ENCODE measurements at regions not wholly inside any gene's neighbourhood (a gene's known extent, or its start where the extent isn't known, plus 50 kb on each side); places are given as distances from the start of the nearest gene placed in this dataset.

DNA sequence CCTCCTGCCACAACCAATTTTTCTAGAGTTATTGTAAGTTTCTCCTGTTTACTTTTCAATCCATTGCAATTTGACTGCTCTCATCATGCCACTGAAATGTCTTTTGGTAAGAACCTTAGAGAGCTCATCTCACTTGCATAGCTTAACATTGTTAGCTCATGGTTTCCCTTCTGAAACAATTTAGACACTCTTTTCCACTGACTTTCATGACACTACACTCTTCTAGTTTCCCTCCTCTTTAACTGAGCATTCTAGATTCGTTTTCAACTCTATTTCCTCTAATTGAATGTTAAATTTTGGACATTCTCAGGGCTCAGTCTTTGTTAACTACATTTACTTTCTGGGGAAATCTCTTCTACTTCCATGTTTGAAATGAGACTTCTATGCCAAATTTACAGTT, 369.1 kb downstream of the JRKL start:
- ATAC-seq: no peak
- no peak for DNase-seq
- no peak overlapping the region for H3K27ac ChIP-seq

DNA sequence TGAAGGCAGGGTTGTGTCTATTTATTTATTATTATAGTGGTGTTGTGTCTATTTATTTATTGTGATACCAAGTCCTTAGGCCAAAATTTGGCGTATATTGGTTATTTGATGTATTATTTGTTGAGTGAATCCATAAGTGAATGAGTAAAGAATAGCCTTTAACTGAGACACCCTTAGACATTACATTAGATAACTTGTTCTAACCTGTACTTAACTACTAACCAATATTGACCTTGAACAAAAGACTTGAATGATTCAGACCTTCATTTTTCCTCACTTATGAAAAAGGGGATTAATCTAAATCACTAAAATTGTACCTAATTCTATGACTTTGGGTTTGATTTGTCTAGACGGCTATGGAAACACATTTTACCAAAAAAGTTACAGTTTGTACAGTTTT, 370.5 kb downstream of the JRKL start:
- ATAC-seq (no peak), DNase-seq (no peak)
- Histone ChIP-seq H3K27ac (no peak overlapping the region), H3K4me3 (no peak overlapping the region), H3K27me3 (ENCODE audit: low read depth) (no peaks in the 10 kb centered on the region), H3K9me3 (no peaks in the 10 kb centered on the region), H3K4me1 (no peaks in the 10 kb centered on the region), H3K36me3 (no peaks in the 10 kb centered on the region)
- intact Hi-C loops (cut with DNase I): no loop called here
- TF ChIP-seq, protein P1, sequence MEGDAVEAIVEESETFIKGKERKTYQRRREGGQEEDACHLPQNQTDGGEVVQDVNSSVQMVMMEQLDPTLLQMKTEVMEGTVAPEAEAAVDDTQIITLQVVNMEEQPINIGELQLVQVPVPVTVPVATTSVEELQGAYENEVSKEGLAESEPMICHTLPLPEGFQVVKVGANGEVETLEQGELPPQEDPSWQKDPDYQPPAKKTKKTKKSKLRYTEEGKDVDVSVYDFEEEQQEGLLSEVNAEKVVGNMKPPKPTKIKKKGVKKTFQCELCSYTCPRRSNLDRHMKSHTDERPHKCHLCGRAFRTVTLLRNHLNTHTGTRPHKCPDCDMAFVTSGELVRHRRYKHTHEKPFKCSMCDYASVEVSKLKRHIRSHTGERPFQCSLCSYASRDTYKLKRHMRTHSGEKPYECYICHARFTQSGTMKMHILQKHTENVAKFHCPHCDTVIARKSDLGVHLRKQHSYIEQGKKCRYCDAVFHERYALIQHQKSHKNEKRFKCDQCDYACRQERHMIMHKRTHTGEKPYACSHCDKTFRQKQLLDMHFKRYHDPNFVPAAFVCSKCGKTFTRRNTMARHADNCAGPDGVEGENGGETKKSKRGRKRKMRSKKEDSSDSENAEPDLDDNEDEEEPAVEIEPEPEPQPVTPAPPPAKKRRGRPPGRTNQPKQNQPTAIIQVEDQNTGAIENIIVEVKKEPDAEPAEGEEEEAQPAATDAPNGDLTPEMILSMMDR (IDR thresholded peaks at IDR 0.05): no peak

More for the DNA sequence above, 369.1 kb downstream of the JRKL start:
- no peaks in the 10 kb centered on the region for H3K36me3 ChIP-seq
- intact Hi-C loops (cut with DNase I): no loop called here
- TF ChIP-seq, protein P1 (IDR thresholded peaks at IDR 0.05): no peak
- H3K9me3 ChIP-seq: no peaks in the 10 kb centered on the region
- H3K4me1 ChIP-seq: no peaks in the 10 kb centered on the region
- H3K4me3 ChIP-seq: no peak overlapping the region
- H3K27me3 ChIP-seq (ENCODE audit: low read depth): no peaks in the 10 kb centered on the region

DNA sequence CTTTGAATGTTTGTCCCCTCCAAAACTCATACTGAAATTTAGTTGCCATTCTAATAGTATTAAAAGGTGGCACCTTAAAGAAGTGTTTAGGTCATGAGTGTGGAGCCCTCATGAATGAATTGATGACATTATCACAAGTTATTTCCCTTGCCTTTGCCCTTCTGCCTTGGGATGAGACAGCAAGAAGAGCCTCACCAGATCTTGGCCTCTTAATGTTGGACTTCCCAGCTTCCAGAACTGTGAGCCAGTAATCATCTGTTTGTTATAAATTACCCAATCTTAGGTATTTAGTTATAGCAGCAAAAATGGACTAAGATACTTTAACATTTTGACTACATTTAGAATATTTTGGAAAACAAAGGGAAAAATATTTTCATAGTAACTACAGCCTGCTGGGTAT, 371.0 kb downstream of the JRKL start:
- no peaks in the 10 kb centered on the region for H3K9me3 ChIP-seq
- ATAC-seq (no peak), DNase-seq (no peak)
- no peak overlapping the region for H3K4me3 ChIP-seq
- H3K4me1 ChIP-seq: no peaks in the 10 kb centered on the region
- TF ChIP-seq, protein P1 (IDR thresholded peaks at IDR 0.05): no peak
- intact Hi-C loops (cut with DNase I): no loop called here
- H3K27ac ChIP-seq: no peak overlapping the region
- H3K27me3 ChIP-seq (ENCODE audit: low read depth): no peaks in the 10 kb centered on the region
- no peaks in the 10 kb centered on the region for H3K36me3 ChIP-seq

DNA sequence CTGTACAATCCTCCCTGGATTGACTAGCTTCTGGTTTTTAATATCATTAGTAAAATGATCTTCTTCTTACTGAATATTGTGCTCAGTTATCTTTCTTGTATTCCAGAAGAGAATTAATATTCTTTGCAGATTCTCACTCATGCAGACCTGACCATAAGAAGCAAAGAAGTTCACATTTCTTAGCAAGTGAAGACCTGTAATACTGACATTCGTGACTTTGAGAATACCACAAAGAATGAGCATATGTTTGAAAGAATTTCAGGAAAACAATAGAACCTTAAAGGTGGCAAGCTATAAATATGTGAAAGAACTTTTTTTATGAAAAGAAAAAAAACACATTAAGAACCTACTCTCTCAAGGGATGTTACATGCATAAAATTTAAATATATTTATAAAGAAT, 371.6 kb downstream of the JRKL start:
- TF ChIP-seq, protein P1 (IDR thresholded peaks at IDR 0.05): no peak
- H3K27me3 ChIP-seq (ENCODE audit: low read depth): no peaks in the 10 kb centered on the region
- H3K36me3 ChIP-seq: no peaks in the 10 kb centered on the region

DNA sequence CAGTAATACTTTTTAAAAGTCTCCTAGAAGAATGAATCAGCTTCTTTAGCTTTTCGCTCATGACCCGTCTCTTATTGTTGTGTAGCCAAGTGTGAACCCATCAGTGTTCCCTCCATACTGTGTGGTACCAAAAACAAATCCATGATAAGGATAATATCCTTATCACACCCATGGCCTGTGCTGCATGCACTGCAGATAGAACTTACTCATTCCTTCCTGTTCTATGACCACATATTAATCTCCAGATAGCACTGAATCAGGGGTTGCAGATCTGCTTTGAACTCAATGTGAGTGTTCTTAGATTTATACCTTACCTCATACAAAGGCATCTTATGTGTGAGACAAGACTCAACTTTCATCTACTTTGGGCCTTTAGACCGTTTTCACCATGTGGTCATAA, 373.4 kb downstream of the JRKL start:
- Histone ChIP-seq H3K27ac (no peak overlapping the region), H3K4me1 (no peaks in the 10 kb centered on the region), H3K4me3 (no peak overlapping the region), H3K36me3 (no peaks in the 10 kb centered on the region), H3K27me3 (ENCODE audit: low read depth) (no peaks in the 10 kb centered on the region), H3K9me3 (no peaks in the 10 kb centered on the region)
- intact Hi-C loops (cut with DNase I): no loop called here
- DNase-seq: no peak
- no peak for ATAC-seq
- TF ChIP-seq, protein P1 (IDR thresholded peaks at IDR 0.05): no peak

More for the DNA sequence above, 371.6 kb downstream of the JRKL start:
- Histone ChIP-seq H3K27ac (no peak overlapping the region), H3K9me3 (no peaks in the 10 kb centered on the region), H3K4me1 (no peaks in the 10 kb centered on the region), H3K4me3 (no peak overlapping the region)
- intact Hi-C loops (cut with DNase I): no loop called here
- no peak for ATAC-seq
- no peak for DNase-seq

DNA sequence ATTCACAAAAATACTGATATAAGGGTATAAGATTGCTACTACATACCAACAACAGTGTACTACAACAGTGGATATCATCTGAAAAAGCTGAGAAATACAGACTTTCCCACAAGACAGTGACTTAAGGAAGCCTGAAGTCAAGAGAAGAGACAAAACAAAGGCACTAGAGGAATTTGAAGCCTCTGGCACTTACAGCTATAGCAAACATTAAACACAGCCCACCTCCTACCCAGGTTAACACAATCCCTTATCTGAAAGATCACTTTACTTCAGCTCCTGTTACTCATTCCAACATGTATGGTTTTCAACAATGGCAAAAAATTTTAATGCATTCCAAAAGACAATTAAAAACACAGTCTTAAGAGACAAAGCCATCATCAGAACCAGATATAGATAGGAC, 388.5 kb downstream of the JRKL start:
- Histone ChIP-seq H3K4me3 (no peak overlapping the region), H3K4me1 (no peaks in the 10 kb centered on the region), H3K27me3 (ENCODE audit: low read depth) (no peaks in the 10 kb centered on the region), H3K9me3 (no peaks in the 10 kb centered on the region), H3K27ac (no peak overlapping the region), H3K36me3 (no peaks in the 10 kb centered on the region)
- no peak for ATAC-seq
- intact Hi-C loops (cut with DNase I): no loop called here
- no peak for DNase-seq
- TF ChIP-seq, protein P1 (IDR thresholded peaks at IDR 0.05): no peak
